Erythroblast (primary cell): ENCODE measurements at regions not wholly inside any gene's neighbourhood (a gene's known extent, or its start where the extent isn't known, plus 50 kb on each side); places are given as distances from the start of the nearest gene placed in this dataset.

Source experiments
- GATA1 ChIP-seq: IDR thresholded peaks from 2 replicates; pipeline ENCODE4 v1.6.1; 2011; ENCODE audit warnings: low read depth, mild to moderate bottlenecking, control low read depth, low read length, moderate library complexity
- POLR2A ChIP-seq: IDR thresholded peaks from 2 replicates; pipeline ENCODE4 v1.6.1; 2011; ENCODE audit warnings: mild to moderate bottlenecking, low read length

DNA sequence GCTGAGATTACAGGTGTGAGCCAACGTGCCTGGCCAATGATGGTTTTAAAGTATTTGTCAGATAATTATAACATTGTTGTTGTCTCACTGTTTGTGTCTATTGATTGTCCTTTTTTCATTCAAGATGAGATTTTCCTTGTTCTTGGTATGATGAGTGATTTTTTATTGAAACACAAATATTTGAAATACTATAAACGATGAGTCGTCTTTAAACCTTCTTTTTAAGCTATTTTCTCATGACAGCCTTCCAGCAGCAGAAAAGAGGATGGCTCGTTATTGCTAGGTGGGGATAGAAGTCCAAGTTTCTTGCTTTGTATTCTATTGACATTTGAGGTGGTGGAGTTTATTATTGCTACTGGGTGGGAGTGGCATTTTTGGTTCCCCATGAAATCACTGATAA lies 61.7 kb upstream of the MDFIC2 start:
- TF ChIP-seq POLR2A (no peak), GATA1 (no peak)
